Kidney glomerular epithelial cell (primary cell): ENCODE measurements at regions not wholly inside any gene's neighbourhood (a gene's known extent, or its start where the extent isn't known, plus 50 kb on each side); places are given as distances from the start of the nearest gene placed in this dataset.

Experiments
- DNase-seq: peaks from one replicate; lab custom pipeline; 2025; lab: John Stamatoyannopoulos, UW

GRCh38 chr2:151032741-151033191 is 228.9 kb downstream of the RBM43 start:
- no peak for DNase-seq

- DNase-seq = no peak
These were observed 230.9 kb downstream of the RBM43 start for GRCh38 chr2:151030663-151031230.

- DNase-seq = no peak
These were observed 232.1 kb downstream of the RBM43 start for GRCh38 chr2:151029406-151030157.

- DNase-seq = no peak
These were observed 232.9 kb downstream of the RBM43 start for GRCh38 chr2:151028691-151029176.

GRCh38 chr2:151027151-151027550 is 234.5 kb downstream of the RBM43 start:
- DNase-seq = no peak

- no peak for DNase-seq
These were observed 235.8 kb downstream of the RBM43 start for GRCh38 chr2:151025816-151026215.

- no peak for DNase-seq
These were observed 236.9 kb downstream of the RBM43 start for GRCh38 chr2:151024696-151025251.

GRCh38 chr2:151021747-151022452 is 239.8 kb downstream of the RBM43 start:
- DNase-seq = no peak

- DNase-seq = no peak
These were observed 241.3 kb downstream of the RBM43 start for GRCh38 chr2:151020411-151020810.

- DNase-seq = no peak
These were observed 252.1 kb downstream of the RBM43 start for GRCh38 chr2:151009437-151010175.

GRCh38 chr2:151007365-151007764 is 254.3 kb downstream of the RBM43 start:
- no peak for DNase-seq

GRCh38 chr2:151002959-151003600 is 258.6 kb downstream of the RBM43 start:
- DNase-seq = no peak

- DNase-seq = no peak
These were observed 263.8 kb downstream of the RBM43 start for GRCh38 chr2:150997702-150998440.

GRCh38 chr2:150997066-150997465 is 264.6 kb downstream of the RBM43 start:
- DNase-seq = no peak

- no peak for DNase-seq
These were observed 267.6 kb downstream of the RBM43 start for GRCh38 chr2:150994076-150994475.

GRCh38 chr2:150989969-150990368 is 271.7 kb downstream of the RBM43 start:
- DNase-seq = no peak

GRCh38 chr2:150985741-150986140 is 275.9 kb downstream of the RBM43 start:
- no peak for DNase-seq

GRCh38 chr2:150983314-150983897 is 278.3 kb downstream of the RBM43 start:
- DNase-seq = no peak

- no peak for DNase-seq
These were observed 279.8 kb downstream of the RBM43 start for GRCh38 chr2:150981826-150982225.

GRCh38 chr2:150978053-150978452 is 283.6 kb downstream of the RBM43 start:
- no peak for DNase-seq
